Upper lobe of right lung (tissue), 1 donor: ENCODE measurements at regions not wholly inside any gene's neighbourhood (a gene's known extent, or its start where the extent isn't known, plus 50 kb on each side); places are given as distances from the start of the nearest gene placed in this dataset.

ENCODE experiments used
- ATAC-seq: fragments of 200-7000 bp; cut with Tn5 transposase; one replicate; pipeline ENCODE4 v1.9.1; 2020; ENCODE audit warnings: mild to moderate bottlenecking, moderate library complexity
- DNase-seq: peaks from one replicate; pipeline ENCODE4 v3.0.0-alpha.2; 2020
- H3K27ac ChIP-seq: fragments of 200-600 bp; one replicate; pipeline ENCODE4 v1.8.0; 2022
- H3K27me3 ChIP-seq: fragments of 200-600 bp; one replicate; pipeline ENCODE4 v1.8.0; 2022; ENCODE audit warnings: mild to moderate bottlenecking
- H3K36me3 ChIP-seq: fragments of 200-600 bp; one replicate; pipeline ENCODE4 v1.8.0; 2022
- H3K4me1 ChIP-seq: fragments of 200-600 bp; one replicate; pipeline ENCODE4 v1.8.0; 2022
- H3K4me3 ChIP-seq: fragments of 200-600 bp; one replicate; pipeline ENCODE4 v1.8.0; 2022; ENCODE audit warnings: mild to moderate bottlenecking
- H3K9me3 ChIP-seq: fragments of 200-600 bp; one replicate; pipeline ENCODE4 v1.8.0; 2022
- CTCF ChIP-seq: fragments of 200-600 bp; IDR thresholded peaks from one replicate; pipeline ENCODE4 v1.8.0; 2022; ENCODE audit warnings: antibody characterized with exemption
- intact Hi-C: fragments of 100-400 bp; cut with DNase I; formaldehyde crosslinking; loops from one replicate; pipeline ENCODE4 v1.11.0; 2022
- donor health status: DM: no; HTN: yes; CAD: no; lungs with severe emphysema.

- intact Hi-C loops = no loop called here
- Histone ChIP-seq H3K36me3 (no peaks in the 10 kb centered on the region), H3K4me1 (no peaks in the 10 kb centered on the region), H3K4me3 (no peak overlapping the region), H3K9me3 (no peaks in the 10 kb centered on the region), H3K27ac (no peak overlapping the region), H3K27me3 (no peaks in the 10 kb centered on the region)
- ATAC-seq (no peak), DNase-seq (no peak)
- TF ChIP-seq CTCF = no peak
Measured at GRCh38 chr13:61812286-61812685, 396.6 kb upstream of the PCDH20 start.

GRCh38 chr13:61810065-61810464 is 394.4 kb upstream of the PCDH20 start:
- H3K4me3 ChIP-seq = no peak overlapping the region
- no peak for ATAC-seq
- TF ChIP-seq CTCF = no peak
- no peak for DNase-seq
- no peaks in the 10 kb centered on the region for H3K27me3 ChIP-seq
- H3K27ac ChIP-seq = no peak overlapping the region
- H3K36me3 ChIP-seq = no peaks in the 10 kb centered on the region
- intact Hi-C loops = no loop called here
- H3K9me3 ChIP-seq = no peaks in the 10 kb centered on the region
- H3K4me1 ChIP-seq = no peaks in the 10 kb centered on the region

- no peaks in the 10 kb centered on the region for H3K4me1 ChIP-seq
- ATAC-seq (no peak), DNase-seq (no peak)
- H3K4me3 ChIP-seq = no peak overlapping the region
- H3K36me3 ChIP-seq = no peaks in the 10 kb centered on the region
- no peak overlapping the region for H3K27ac ChIP-seq
- TF ChIP-seq CTCF = no peak
- H3K27me3 ChIP-seq = no peaks in the 10 kb centered on the region
- intact Hi-C loops = no loop called here
- H3K9me3 ChIP-seq = no peaks in the 10 kb centered on the region
Measured at GRCh38 chr13:61797397-61797796, 381.7 kb upstream of the PCDH20 start.

- no peaks in the 10 kb centered on the region for H3K36me3 ChIP-seq
- no peaks in the 10 kb centered on the region for H3K4me1 ChIP-seq
- intact Hi-C loops = no loop called here
- no peaks in the 10 kb centered on the region for H3K9me3 ChIP-seq
- no peak for DNase-seq
- no peak overlapping the region for H3K27ac ChIP-seq
- no peak for TF ChIP-seq CTCF
- no peaks in the 10 kb centered on the region for H3K27me3 ChIP-seq
- H3K4me3 ChIP-seq = no peak overlapping the region
- ATAC-seq = no peak
Measured at GRCh38 chr13:61795580-61795979, 379.9 kb upstream of the PCDH20 start.

DNA sequence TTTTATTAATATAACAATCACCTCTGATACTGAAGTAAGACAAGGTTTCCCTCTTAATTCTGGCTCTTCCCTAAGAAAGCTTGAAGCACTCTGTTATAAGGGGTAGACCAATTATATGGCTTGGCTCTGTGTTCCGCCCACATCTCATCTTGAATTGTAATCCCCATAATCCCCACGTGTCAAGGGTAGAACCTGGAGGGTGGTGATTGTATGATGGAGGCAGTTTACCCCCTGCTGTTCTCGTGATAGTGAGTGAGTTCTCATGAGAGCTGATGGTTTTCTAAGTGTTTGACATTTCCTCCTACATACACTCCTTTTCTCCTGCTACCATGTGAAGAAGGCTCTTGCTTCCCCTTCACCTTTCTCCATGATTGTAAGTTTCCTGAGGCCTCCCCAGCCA is 363.8 kb upstream of the PCDH20 start:
- TF ChIP-seq CTCF = no peak
- ATAC-seq (no peak), DNase-seq (no peak)
- intact Hi-C loops = no loop called here
- H3K9me3 ChIP-seq = no peaks in the 10 kb centered on the region
- no peaks in the 10 kb centered on the region for H3K4me1 ChIP-seq
- no peak overlapping the region for H3K27ac ChIP-seq
- H3K36me3 ChIP-seq = no peaks in the 10 kb centered on the region
- no peak overlapping the region for H3K4me3 ChIP-seq
- H3K27me3 ChIP-seq = no peaks in the 10 kb centered on the region

- no peak overlapping the region for H3K27ac ChIP-seq
- no peaks in the 10 kb centered on the region for H3K9me3 ChIP-seq
- DNase-seq (no peak), ATAC-seq (no peak)
- H3K4me1 ChIP-seq = no peaks in the 10 kb centered on the region
- H3K4me3 ChIP-seq = no peak overlapping the region
- intact Hi-C loops = no loop called here
- H3K27me3 ChIP-seq = no peaks in the 10 kb centered on the region
- no peaks in the 10 kb centered on the region for H3K36me3 ChIP-seq
- TF ChIP-seq CTCF = no peak
Measured at GRCh38 chr13:61778531-61778930, 362.9 kb upstream of the PCDH20 start.
